ENCODE measurements at regions not wholly inside any gene's neighbourhood (a gene's known extent, or its start where the extent isn't known, plus 50 kb on each side); places are given as distances from the start of the nearest gene placed in this dataset.

DNA sequence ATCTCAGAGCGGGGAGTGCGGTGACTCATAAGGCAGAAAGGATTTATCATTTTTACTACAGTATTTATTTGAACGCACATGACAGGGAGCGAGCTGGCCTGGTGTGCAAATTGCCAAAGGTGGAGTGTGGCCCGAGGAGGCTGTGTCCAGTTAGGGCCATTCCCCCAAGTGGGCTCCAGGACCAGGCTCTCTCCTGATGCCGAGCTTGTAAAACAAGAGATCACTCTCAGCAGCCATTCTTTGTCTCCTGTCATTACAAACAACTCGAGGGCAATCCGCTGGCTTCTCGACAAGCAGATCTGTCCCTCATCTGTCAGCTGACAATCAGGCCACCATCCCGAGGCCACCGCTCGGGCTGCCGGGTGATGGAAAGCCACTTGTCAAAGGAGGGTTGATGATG lies 418.9 kb downstream of the ZNF536 start:
- Mint-ChIP-seq H3K4me1 (ENCODE audit: low read depth) (no peaks in the 10 kb centered on the region), H3K9me3 (no peaks in the 10 kb centered on the region), H3K4me3 (no peak overlapping the region), H3K27me3 (ENCODE audit: low read depth) (peaks cover 4% of the 10 kb centered on the region), H3K36me3 (ENCODE audit: insufficient read depth) (no peaks in the 10 kb centered on the region)
- DNase-seq: no peak
- no peak for ATAC-seq

- no peak overlapping the region for H3K4me3 Mint-ChIP-seq
- H3K27me3 Mint-ChIP-seq (ENCODE audit: low read depth): peaks cover 9% of the 10 kb centered on the region
- no peaks in the 10 kb centered on the region for H3K36me3 Mint-ChIP-seq (ENCODE audit: insufficient read depth)
- no peak for ATAC-seq
- no peak for DNase-seq
- no peaks in the 10 kb centered on the region for H3K9me3 Mint-ChIP-seq
- H3K4me1 Mint-ChIP-seq (ENCODE audit: low read depth): no peaks in the 10 kb centered on the region
These were observed 418.0 kb downstream of the ZNF536 start for GRCh38 chr19:30790056-30790680.

DNA sequence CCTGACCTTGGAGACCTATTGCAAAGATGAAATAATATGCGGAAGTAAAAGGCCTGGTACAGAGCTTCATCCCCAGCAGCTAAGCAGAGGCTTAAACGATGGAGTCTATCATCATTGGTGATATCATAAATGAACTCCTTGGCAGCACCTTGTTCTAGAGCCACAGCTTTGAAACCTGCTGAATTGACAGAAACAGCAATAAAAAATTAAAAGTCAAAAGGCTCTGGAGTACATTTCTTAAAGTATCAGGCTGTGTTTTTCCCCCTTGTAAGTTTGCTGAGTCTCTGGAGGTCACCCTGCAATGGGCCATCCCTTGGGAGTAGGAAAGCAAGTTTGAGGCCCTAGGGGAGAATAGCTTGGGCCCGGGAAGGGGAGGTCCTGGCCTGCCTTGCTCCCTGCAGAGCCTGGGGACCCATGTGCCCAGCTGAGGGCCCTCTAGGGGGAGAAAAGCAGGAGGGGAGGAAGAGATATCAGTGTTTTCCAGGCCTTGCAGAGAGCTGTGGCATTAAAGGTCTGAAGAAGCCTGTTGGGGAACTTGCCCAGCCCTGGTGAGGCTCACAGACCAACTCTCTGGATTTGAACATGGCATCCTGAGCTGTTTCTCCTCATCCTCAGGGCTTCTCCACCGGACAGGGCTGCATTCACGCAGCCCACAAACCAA lies 416.1 kb downstream of the ZNF536 start:
- Mint-ChIP-seq H3K4me1 (ENCODE audit: low read depth) (no peaks in the 10 kb centered on the region), H3K27me3 (ENCODE audit: low read depth) (peaks cover 9% of the 10 kb centered on the region), H3K9me3 (no peaks in the 10 kb centered on the region), H3K4me3 (no peak overlapping the region), H3K36me3 (ENCODE audit: insufficient read depth) (no peaks in the 10 kb centered on the region)
- DNase-seq: no peak
- no peak for ATAC-seq

DNA sequence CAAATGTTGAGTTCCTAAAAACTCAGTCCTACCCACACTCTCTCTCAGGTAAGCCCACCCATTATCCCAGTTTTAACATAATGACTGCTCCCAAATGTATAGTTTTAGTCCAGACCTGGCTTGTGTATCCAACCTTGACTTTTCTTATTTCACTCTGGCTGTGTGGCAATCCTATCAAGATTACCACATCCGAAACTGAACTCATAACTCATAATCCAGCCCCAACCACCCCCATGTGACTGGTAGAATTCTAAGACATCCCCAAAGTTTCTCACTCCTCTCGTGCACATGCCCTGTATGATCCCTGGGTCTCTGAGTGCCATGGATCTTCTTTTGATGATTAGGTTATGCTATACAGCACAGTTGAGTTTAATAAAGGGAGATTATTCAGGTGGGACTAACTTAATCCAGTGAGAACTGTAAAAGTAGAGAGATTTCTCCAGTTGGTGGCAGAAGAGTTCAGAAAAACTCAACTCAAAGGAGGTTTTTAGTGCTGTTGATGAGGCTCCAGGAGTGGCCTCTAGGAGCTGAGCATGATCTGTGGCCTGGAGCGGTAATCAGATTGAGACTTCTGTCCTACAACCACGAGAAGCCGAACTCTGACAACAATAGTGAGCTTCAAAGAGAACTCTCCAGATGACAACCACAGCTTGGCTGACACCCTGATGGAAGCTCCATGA lies 413.4 kb downstream of the ZNF536 start:
- no peak for DNase-seq
- H3K4me3 Mint-ChIP-seq: no peak overlapping the region
- no peaks in the 10 kb centered on the region for H3K4me1 Mint-ChIP-seq (ENCODE audit: low read depth)
- H3K27me3 Mint-ChIP-seq (ENCODE audit: low read depth): peaks cover 10% of the 10 kb centered on the region
- H3K9me3 Mint-ChIP-seq: no peaks in the 10 kb centered on the region
- no peaks in the 10 kb centered on the region for H3K36me3 Mint-ChIP-seq (ENCODE audit: insufficient read depth)
- ATAC-seq: no peak

DNA sequence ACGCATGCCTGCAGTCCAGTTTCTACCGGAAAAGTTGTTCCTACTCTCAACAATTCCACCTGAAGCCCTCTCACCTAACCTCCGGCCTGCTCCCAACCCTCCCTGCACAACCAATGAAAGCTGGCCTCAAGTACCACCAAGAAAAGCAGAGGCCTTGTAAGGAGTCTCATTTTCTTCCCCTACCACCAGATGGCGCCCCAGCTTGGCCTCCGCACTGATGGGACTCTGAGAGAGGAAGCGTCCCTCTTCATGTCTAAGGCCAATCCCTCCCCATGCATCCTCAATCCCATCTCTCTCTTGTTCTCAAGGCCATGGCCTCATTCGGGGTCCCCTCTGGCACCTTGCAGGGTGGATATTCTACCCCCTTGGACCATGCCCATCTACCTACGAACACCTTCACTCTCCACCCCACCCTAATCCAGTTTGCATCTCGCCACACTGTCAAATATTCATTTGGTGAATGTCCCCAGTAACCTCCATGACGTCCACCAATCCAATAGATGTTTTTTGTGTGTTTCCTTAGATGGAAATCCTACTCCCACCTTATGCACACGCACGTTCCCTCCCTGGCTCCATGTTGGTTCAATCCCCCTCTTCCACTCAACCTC lies 412.8 kb downstream of the ZNF536 start:
- peak in 1 of 2 donors; percentile 35 for ATAC-seq
- Mint-ChIP-seq H3K4me3 (no peak overlapping the region), H3K9me3 (no peaks in the 10 kb centered on the region), H3K27me3 (ENCODE audit: low read depth) (peaks cover 13% of the 10 kb centered on the region), H3K36me3 (ENCODE audit: insufficient read depth) (no peaks in the 10 kb centered on the region), H3K4me1 (ENCODE audit: low read depth) (no peaks in the 10 kb centered on the region)
- DNase-seq: peak; percentile 49

- DNase-seq: no peak
- Mint-ChIP-seq H3K4me3 (no peak overlapping the region), H3K9me3 (no peaks in the 10 kb centered on the region), H3K27me3 (ENCODE audit: low read depth) (peaks cover 11% of the 10 kb centered on the region), H3K36me3 (ENCODE audit: insufficient read depth) (no peaks in the 10 kb centered on the region), H3K4me1 (ENCODE audit: low read depth) (no peaks in the 10 kb centered on the region)
- no peak for ATAC-seq
These were observed 411.8 kb downstream of the ZNF536 start for GRCh38 chr19:30783936-30784335.

GRCh38 chr19:30783212-30783611 lies 411.0 kb downstream of the ZNF536 start:
- no peak for ATAC-seq
- H3K9me3 Mint-ChIP-seq: no peaks in the 10 kb centered on the region
- H3K4me1 Mint-ChIP-seq (ENCODE audit: low read depth): no peaks in the 10 kb centered on the region
- no peak overlapping the region for H3K4me3 Mint-ChIP-seq
- DNase-seq: no peak
- H3K36me3 Mint-ChIP-seq (ENCODE audit: insufficient read depth): no peaks in the 10 kb centered on the region
- peaks cover 11% of the 10 kb centered on the region for H3K27me3 Mint-ChIP-seq (ENCODE audit: low read depth)

DNA sequence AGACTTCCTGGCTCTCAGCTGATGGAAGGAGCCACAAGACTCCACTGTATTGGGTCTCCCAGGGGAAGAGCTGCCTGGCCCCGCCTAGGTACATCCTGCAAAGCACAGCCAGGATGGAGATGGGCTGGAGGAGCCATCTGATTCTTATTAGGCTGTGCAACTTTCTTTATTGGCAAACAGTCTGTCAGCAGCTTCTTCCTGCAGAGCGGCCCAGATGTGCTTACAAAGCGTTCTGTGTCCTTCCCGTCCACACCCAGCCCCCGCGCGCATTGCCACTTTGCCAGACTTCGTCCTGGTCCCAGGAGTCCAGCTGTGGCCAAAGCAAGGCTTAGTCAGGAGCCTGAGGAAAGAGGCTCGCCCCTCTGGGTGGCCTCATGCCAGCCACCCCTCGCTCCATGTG lies 409.3 kb downstream of the ZNF536 start:
- Mint-ChIP-seq H3K36me3 (ENCODE audit: insufficient read depth) (no peaks in the 10 kb centered on the region), H3K4me1 (ENCODE audit: low read depth) (no peaks in the 10 kb centered on the region), H3K4me3 (no peak overlapping the region), H3K27me3 (ENCODE audit: low read depth) (peaks cover 14% of the 10 kb centered on the region), H3K9me3 (no peaks in the 10 kb centered on the region)
- ATAC-seq (no peak), DNase-seq (no peak)

- DNase-seq (no peak), ATAC-seq (no peak)
- H3K4me3 Mint-ChIP-seq: no peak overlapping the region
- H3K4me1 Mint-ChIP-seq (ENCODE audit: low read depth): no peaks in the 10 kb centered on the region
- no peaks in the 10 kb centered on the region for H3K9me3 Mint-ChIP-seq
- H3K27me3 Mint-ChIP-seq (ENCODE audit: low read depth): peaks cover 14% of the 10 kb centered on the region
- H3K36me3 Mint-ChIP-seq (ENCODE audit: insufficient read depth): no peaks in the 10 kb centered on the region
These were observed 408.9 kb downstream of the ZNF536 start for GRCh38 chr19:30781047-30781446.

GRCh38 chr19:30780456-30780855 lies 408.3 kb downstream of the ZNF536 start:
- no peak for DNase-seq
- H3K4me3 Mint-ChIP-seq: no peak overlapping the region
- ATAC-seq: no peak
- peaks cover 12% of the 10 kb centered on the region for H3K27me3 Mint-ChIP-seq (ENCODE audit: low read depth)
- no peaks in the 10 kb centered on the region for H3K9me3 Mint-ChIP-seq
- H3K36me3 Mint-ChIP-seq (ENCODE audit: insufficient read depth): no peaks in the 10 kb centered on the region
- H3K4me1 Mint-ChIP-seq (ENCODE audit: low read depth): no peaks in the 10 kb centered on the region

GRCh38 chr19:30780032-30780431 lies 407.8 kb downstream of the ZNF536 start:
- no peak for ATAC-seq
- Mint-ChIP-seq H3K4me3 (no peak overlapping the region), H3K36me3 (ENCODE audit: insufficient read depth) (no peaks in the 10 kb centered on the region), H3K4me1 (ENCODE audit: low read depth) (no peaks in the 10 kb centered on the region), H3K9me3 (no peaks in the 10 kb centered on the region), H3K27me3 (ENCODE audit: low read depth) (peaks cover 9% of the 10 kb centered on the region)
- no peak for DNase-seq

DNA sequence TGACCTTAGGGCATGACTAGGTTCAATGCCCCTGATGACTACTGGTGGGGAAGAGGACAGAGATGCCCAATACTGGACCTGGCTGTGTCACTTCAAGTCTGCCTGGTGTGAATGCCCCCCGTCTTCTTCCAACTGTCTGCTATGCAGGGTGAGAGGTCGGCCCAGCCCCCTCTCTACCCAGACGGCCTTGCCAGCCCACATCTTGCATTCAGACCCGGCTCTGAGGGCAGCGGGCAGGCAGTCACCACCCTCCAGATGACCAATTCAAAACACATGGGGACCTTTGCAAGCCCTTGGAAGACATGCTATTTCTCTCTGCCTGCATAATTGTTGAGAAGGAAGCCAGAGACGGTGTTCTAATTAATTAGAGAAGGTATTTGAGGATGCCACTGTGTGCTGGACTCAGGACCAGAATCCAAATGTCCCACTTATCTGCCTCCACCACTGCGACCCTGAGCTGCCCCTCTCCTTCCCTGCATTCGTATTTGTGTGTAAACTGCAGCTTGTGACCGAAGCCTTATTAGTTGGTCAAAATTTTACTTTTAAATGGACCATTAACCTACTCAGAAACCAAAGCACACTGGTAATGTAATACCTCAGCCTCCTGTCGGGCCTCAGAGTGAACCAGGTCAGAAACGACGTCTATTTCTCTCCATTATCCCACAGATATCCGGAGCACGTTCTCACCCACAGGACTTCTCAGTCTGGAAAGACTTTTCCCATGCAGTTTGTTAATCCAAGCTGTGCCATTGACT lies 407.0 kb downstream of the ZNF536 start:
- DNase-seq (no peak), ATAC-seq (no peak)
- H3K9me3 Mint-ChIP-seq: no peaks in the 10 kb centered on the region
- H3K36me3 Mint-ChIP-seq (ENCODE audit: insufficient read depth): no peaks in the 10 kb centered on the region
- H3K4me1 Mint-ChIP-seq (ENCODE audit: low read depth): no peaks in the 10 kb centered on the region
- H3K27me3 Mint-ChIP-seq (ENCODE audit: low read depth): peaks cover 9% of the 10 kb centered on the region
- no peak overlapping the region for H3K4me3 Mint-ChIP-seq

- peaks cover 9% of the 10 kb centered on the region for H3K27me3 Mint-ChIP-seq (ENCODE audit: low read depth)
- no peak for ATAC-seq
- H3K9me3 Mint-ChIP-seq: peaks cover 3% of the 10 kb centered on the region
- H3K4me3 Mint-ChIP-seq: no peak overlapping the region
- DNase-seq: no peak
- H3K36me3 Mint-ChIP-seq (ENCODE audit: insufficient read depth): no peaks in the 10 kb centered on the region
- no peaks in the 10 kb centered on the region for H3K4me1 Mint-ChIP-seq (ENCODE audit: low read depth)
These were observed 405.9 kb downstream of the ZNF536 start for GRCh38 chr19:30778061-30778460.

- ATAC-seq (no peak), DNase-seq (no peak)
- peaks cover 12% of the 10 kb centered on the region for H3K9me3 Mint-ChIP-seq
- H3K4me1 Mint-ChIP-seq (ENCODE audit: low read depth): no peaks in the 10 kb centered on the region
- H3K4me3 Mint-ChIP-seq: no peak overlapping the region
- H3K36me3 Mint-ChIP-seq (ENCODE audit: insufficient read depth): no peaks in the 10 kb centered on the region
- H3K27me3 Mint-ChIP-seq (ENCODE audit: low read depth): peaks cover 7% of the 10 kb centered on the region
These were observed 403.8 kb downstream of the ZNF536 start for GRCh38 chr19:30775956-30776355.

Data from activated T-cell treated with anti-CD3 and anti-CD28 coated beads, Interleukin-2, amount 50 U/mL, for 4 hours (primary cell).